Inflammatory macrophage treated with lipopolysaccharide for 4 hours (primary cell): ENCODE measurements at regions not wholly inside any gene's neighbourhood (a gene's known extent, or its start where the extent isn't known, plus 50 kb on each side); places are given as distances from the start of the nearest gene placed in this dataset.

Experiments used
- DNase-seq: peaks from one replicate; pipeline ENCODE4 v3.0.0-alpha.2; 2020

GRCh38 chr2:133949595-133949994, 304.3 kb upstream of the MGAT5 start:
- DNase-seq, result no peak

- no peak for DNase-seq
Observed at GRCh38 chr2:133951209-133951608, 302.7 kb upstream of the MGAT5 start.

- no peak for DNase-seq
Observed at GRCh38 chr2:133952420-133952819, 301.5 kb upstream of the MGAT5 start.

- no peak for DNase-seq
Observed at GRCh38 chr2:133952896-133953295, 301.0 kb upstream of the MGAT5 start.

GRCh38 chr2:133953524-133953923, 300.3 kb upstream of the MGAT5 start:
- DNase-seq, result no peak

- no peak for DNase-seq
Observed at GRCh38 chr2:133954636-133955035, 299.2 kb upstream of the MGAT5 start.

GRCh38 chr2:133955169-133955568, 298.7 kb upstream of the MGAT5 start:
- no peak for DNase-seq

- no peak for DNase-seq
Observed at GRCh38 chr2:133956434-133956935, 297.4 kb upstream of the MGAT5 start.

- no peak for DNase-seq
Observed at GRCh38 chr2:133957724-133958480, 296.0 kb upstream of the MGAT5 start.

GRCh38 chr2:133959066-133959465, 294.8 kb upstream of the MGAT5 start:
- no peak for DNase-seq

GRCh38 chr2:133966720-133967304, 287.1 kb upstream of the MGAT5 start:
- no peak for DNase-seq

GRCh38 chr2:133967326-133967725, 286.5 kb upstream of the MGAT5 start:
- DNase-seq, result no peak

- peak; percentile 4 for DNase-seq
Observed at GRCh38 chr2:133968446-133968845, 285.4 kb upstream of the MGAT5 start.

- no peak for DNase-seq
Observed at GRCh38 chr2:133970641-133971040, 283.2 kb upstream of the MGAT5 start.

- no peak for DNase-seq
Observed at GRCh38 chr2:133972297-133972696, 281.6 kb upstream of the MGAT5 start.

GRCh38 chr2:133972786-133973185, 281.1 kb upstream of the MGAT5 start:
- no peak for DNase-seq

- no peak for DNase-seq
Observed at GRCh38 chr2:133974353-133974752, 279.5 kb upstream of the MGAT5 start.

- DNase-seq, result no peak
Observed at GRCh38 chr2:133975135-133975534, 278.7 kb upstream of the MGAT5 start.

GRCh38 chr2:133975676-133976428, 278.0 kb upstream of the MGAT5 start:
- DNase-seq, result no peak

GRCh38 chr2:133976659-133977058, 277.2 kb upstream of the MGAT5 start:
- DNase-seq, result no peak

- no peak for DNase-seq
Observed at GRCh38 chr2:133977405-133977804, 276.5 kb upstream of the MGAT5 start.

- no peak for DNase-seq
Observed at GRCh38 chr2:133982256-133982655, 271.6 kb upstream of the MGAT5 start.

- no peak for DNase-seq
Observed at GRCh38 chr2:133985563-133985962, 268.3 kb upstream of the MGAT5 start.
